IMR-90 (cell line): ENCODE measurements at regions not wholly inside any gene's neighbourhood (a gene's known extent, or its start where the extent isn't known, plus 50 kb on each side); places are given as distances from the start of the nearest gene placed in this dataset.

Experiments
- CTCF ChIP-seq: conservative IDR thresholded peaks from 2 replicates; pipeline ENCODE4 v1.5.1; 2012; ENCODE audit warnings: mild to moderate bottlenecking, low read depth, low read length, improper control_type of control experiment
- SMC3 ChIP-seq: fragments of 150-350 bp; IDR thresholded peaks from 2 replicates; pipeline ENCODE4 v1.6.1; 2016; ENCODE audit warnings: low read depth, mild to moderate bottlenecking, antibody characterized with exemption, low read length, moderate library complexity

GRCh38 chr14:83583201-83583600, 1946.7 kb upstream of the FLRT2 start:
- no peak for TF ChIP-seq CTCF
- TF ChIP-seq SMC3 = no peak
